ENCODE measurements at regions not wholly inside any gene's neighbourhood (a gene's known extent, or its start where the extent isn't known, plus 50 kb on each side); places are given as distances from the start of the nearest gene placed in this dataset.

DNA sequence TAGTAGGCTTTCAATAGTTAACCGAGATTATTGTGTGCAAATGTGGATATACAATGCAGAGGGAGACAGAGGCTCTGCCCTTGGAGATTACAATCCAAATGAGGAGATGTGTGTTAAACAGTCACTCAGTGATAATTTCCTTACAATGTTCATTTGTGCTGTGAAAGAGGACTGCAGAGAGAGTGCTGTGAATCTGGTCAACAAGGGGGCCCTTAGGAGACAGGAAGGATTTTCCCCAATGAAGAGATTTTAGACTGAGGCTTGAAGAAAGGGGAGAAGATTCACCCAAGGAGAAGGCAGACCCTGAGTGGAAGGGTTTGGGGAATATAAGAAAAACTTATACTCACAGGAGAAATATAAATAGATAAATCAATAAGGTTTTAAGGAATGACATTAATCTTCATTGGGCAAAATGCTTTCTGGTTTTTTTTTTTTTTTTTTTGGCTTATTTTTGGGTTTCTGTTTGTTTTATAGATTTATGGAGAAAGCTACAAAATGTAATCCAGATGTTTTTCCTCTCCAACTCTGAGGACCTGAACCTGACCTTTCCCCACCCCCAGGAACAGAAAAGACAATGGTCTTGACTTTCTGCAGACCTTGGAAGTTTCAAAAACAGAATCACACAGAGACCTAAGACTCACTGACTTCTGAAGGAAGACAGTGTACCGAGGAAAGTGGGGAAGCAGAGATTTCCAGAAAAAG is 151.3 kb upstream of the SERPINE2 start:
- Histone ChIP-seq H3K4me3 (ENCODE audit: low read length) (no peak overlapping the region), H3K27ac (ENCODE audit: low read length) (no peak overlapping the region), H3K79me2 (ENCODE audit: low read length) (no peaks in the 10 kb centered on the region), H4K20me1 (ENCODE audit: insufficient read depth, low read depth, low read length) (no peaks in the 10 kb centered on the region), H3K27me3 (ENCODE audit: low read length) (no peaks in the 10 kb centered on the region), H3K36me3 (ENCODE audit: insufficient read depth, low read length) (no peaks in the 10 kb centered on the region), H3K9me3 (ENCODE audit: low read length) (no peaks in the 10 kb centered on the region), H3K4me2 (ENCODE audit: low read depth, low read length, poor library complexity, severe bottlenecking) (no peak overlapping the region), H3K4me1 (ENCODE audit: low read length) (peaks cover 16% of the 10 kb centered on the region), H2AFZ (ENCODE audit: low read length) (no peak overlapping the region), H3K9me2 (replicated peaks; ENCODE audit: insufficient read depth, low read length) (no peaks in the 10 kb centered on the region), H3K9ac (ENCODE audit: low read length) (no peak overlapping the region)
- DNase-seq, result no peak

DNA sequence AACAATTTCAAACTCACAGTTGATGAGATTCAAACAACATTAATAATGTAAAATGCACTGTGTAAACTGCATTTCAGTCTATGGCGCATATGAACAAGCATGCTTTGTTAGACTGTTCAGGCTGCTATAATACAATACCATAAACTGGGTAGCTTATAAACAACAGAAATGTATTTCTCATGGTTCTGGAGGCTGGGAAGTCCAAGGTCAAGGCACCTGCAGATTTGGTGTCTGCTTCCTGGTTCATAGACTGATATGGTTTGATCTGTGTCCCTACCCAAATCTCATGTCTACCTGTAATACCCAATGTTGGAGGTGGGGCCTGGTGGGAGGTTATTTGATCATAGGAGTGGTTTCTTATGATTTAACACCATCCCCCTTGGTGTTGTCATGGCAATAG is 148.1 kb upstream of the SERPINE2 start:
- Histone ChIP-seq H2AFZ (ENCODE audit: low read length) (no peak overlapping the region), H4K20me1 (ENCODE audit: insufficient read depth, low read depth, low read length) (no peaks in the 10 kb centered on the region), H3K4me2 (ENCODE audit: low read depth, low read length, poor library complexity, severe bottlenecking) (no peak overlapping the region), H3K9ac (ENCODE audit: low read length) (no peak overlapping the region), H3K27ac (ENCODE audit: low read length) (no peak overlapping the region), H3K4me3 (ENCODE audit: low read length) (no peak overlapping the region), H3K36me3 (ENCODE audit: insufficient read depth, low read length) (no peaks in the 10 kb centered on the region), H3K9me3 (ENCODE audit: low read length) (no peaks in the 10 kb centered on the region), H3K4me1 (ENCODE audit: low read length) (peaks cover 21% of the 10 kb centered on the region), H3K27me3 (ENCODE audit: low read length) (no peaks in the 10 kb centered on the region), H3K79me2 (ENCODE audit: low read length) (no peaks in the 10 kb centered on the region), H3K9me2 (replicated peaks; ENCODE audit: insufficient read depth, low read length) (no peaks in the 10 kb centered on the region)
- no peak for DNase-seq

DNA sequence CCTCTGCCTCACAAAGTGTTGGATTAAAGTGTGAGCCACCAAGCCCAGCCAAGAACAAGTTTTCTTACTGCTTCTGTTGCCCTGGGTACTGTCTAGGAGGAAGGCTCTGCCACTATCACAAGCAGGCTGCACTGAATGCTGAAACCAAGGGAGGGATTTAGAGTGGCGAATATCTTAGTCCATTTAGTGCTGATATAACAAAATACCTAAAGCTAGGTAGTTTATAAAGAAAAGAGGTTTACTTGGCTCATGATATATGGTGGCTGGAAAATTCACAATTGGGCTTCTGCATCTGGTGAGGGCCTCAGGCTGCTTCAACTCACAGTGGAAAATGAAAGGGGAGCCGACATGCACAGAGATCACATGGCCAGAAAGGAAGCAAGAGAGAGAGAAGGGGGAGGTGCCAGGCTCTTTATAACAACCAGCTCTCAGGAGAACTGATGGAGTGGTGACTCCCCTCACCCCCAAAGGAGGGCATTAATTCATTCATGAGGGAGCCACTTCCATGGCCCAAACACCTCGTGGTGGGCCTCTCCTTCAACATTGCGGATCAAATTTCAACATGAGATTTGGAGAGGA is 146.0 kb upstream of the SERPINE2 start:
- peaks cover 21% of the 10 kb centered on the region for H3K4me1 ChIP-seq (ENCODE audit: low read length)
- H3K27me3 ChIP-seq (ENCODE audit: low read length), result no peaks in the 10 kb centered on the region
- no peak overlapping the region for H3K9ac ChIP-seq (ENCODE audit: low read length)
- H3K27ac ChIP-seq (ENCODE audit: low read length), result no peak overlapping the region
- H3K9me2 ChIP-seq (replicated peaks; ENCODE audit: insufficient read depth, low read length), result no peaks in the 10 kb centered on the region
- no peak overlapping the region for H2AFZ ChIP-seq (ENCODE audit: low read length)
- no peaks in the 10 kb centered on the region for H3K36me3 ChIP-seq (ENCODE audit: insufficient read depth, low read length)
- H3K4me3 ChIP-seq (ENCODE audit: low read length), result no peak overlapping the region
- no peaks in the 10 kb centered on the region for H3K79me2 ChIP-seq (ENCODE audit: low read length)
- no peak for DNase-seq
- no peak overlapping the region for H3K4me2 ChIP-seq (ENCODE audit: low read depth, low read length, poor library complexity, severe bottlenecking)
- no peaks in the 10 kb centered on the region for H3K9me3 ChIP-seq (ENCODE audit: low read length)
- no peaks in the 10 kb centered on the region for H4K20me1 ChIP-seq (ENCODE audit: insufficient read depth, low read depth, low read length)

GRCh38 chr2:224183086-224183485 is 144.0 kb upstream of the SERPINE2 start:
- no peak overlapping the region for H2AFZ ChIP-seq (ENCODE audit: low read length)
- H3K36me3 ChIP-seq (ENCODE audit: insufficient read depth, low read length), result no peaks in the 10 kb centered on the region
- H3K9me3 ChIP-seq (ENCODE audit: low read length), result no peaks in the 10 kb centered on the region
- no peak overlapping the region for H3K4me2 ChIP-seq (ENCODE audit: low read depth, low read length, poor library complexity, severe bottlenecking)
- no peak overlapping the region for H3K4me3 ChIP-seq (ENCODE audit: low read length)
- no peaks in the 10 kb centered on the region for H3K9me2 ChIP-seq (replicated peaks; ENCODE audit: insufficient read depth, low read length)
- H4K20me1 ChIP-seq (ENCODE audit: insufficient read depth, low read depth, low read length), result no peaks in the 10 kb centered on the region
- no peaks in the 10 kb centered on the region for H3K79me2 ChIP-seq (ENCODE audit: low read length)
- H3K4me1 ChIP-seq (ENCODE audit: low read length), result peaks cover 26% of the 10 kb centered on the region
- DNase-seq, result no peak
- no peak overlapping the region for H3K9ac ChIP-seq (ENCODE audit: low read length)
- no peaks in the 10 kb centered on the region for H3K27me3 ChIP-seq (ENCODE audit: low read length)
- H3K27ac ChIP-seq (ENCODE audit: low read length), result no peak overlapping the region

DNA sequence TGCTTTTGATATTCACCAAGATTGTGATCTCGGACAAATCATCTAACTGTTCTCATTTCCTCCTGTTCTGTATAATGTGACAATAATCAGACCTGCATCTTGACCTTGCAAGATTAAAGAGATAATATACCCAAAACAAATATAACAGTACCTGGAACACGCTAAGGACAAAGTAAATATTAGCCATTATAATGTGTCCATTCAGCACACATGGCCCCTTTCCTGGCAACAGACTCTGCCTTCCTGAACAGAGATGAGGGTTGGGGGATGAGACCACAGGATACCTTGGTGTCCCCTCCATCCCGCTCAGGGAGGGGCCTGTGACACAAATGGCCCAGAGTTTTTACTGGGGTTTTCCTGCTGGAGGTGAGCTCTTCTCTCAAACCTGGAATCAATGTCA is 143.4 kb upstream of the SERPINE2 start:
- no peaks in the 10 kb centered on the region for H3K27me3 ChIP-seq (ENCODE audit: low read length)
- H3K27ac ChIP-seq (ENCODE audit: low read length), result no peak overlapping the region
- no peak overlapping the region for H3K9ac ChIP-seq (ENCODE audit: low read length)
- no peak overlapping the region for H3K4me3 ChIP-seq (ENCODE audit: low read length)
- H3K9me2 ChIP-seq (replicated peaks; ENCODE audit: insufficient read depth, low read length), result no peaks in the 10 kb centered on the region
- no peak for DNase-seq
- no peak overlapping the region for H3K4me2 ChIP-seq (ENCODE audit: low read depth, low read length, poor library complexity, severe bottlenecking)
- H3K36me3 ChIP-seq (ENCODE audit: insufficient read depth, low read length), result no peaks in the 10 kb centered on the region
- no peaks in the 10 kb centered on the region for H4K20me1 ChIP-seq (ENCODE audit: insufficient read depth, low read depth, low read length)
- no peaks in the 10 kb centered on the region for H3K9me3 ChIP-seq (ENCODE audit: low read length)
- no peaks in the 10 kb centered on the region for H3K79me2 ChIP-seq (ENCODE audit: low read length)
- no peak overlapping the region for H2AFZ ChIP-seq (ENCODE audit: low read length)
- H3K4me1 ChIP-seq (ENCODE audit: low read length), result peaks cover 29% of the 10 kb centered on the region

DNA sequence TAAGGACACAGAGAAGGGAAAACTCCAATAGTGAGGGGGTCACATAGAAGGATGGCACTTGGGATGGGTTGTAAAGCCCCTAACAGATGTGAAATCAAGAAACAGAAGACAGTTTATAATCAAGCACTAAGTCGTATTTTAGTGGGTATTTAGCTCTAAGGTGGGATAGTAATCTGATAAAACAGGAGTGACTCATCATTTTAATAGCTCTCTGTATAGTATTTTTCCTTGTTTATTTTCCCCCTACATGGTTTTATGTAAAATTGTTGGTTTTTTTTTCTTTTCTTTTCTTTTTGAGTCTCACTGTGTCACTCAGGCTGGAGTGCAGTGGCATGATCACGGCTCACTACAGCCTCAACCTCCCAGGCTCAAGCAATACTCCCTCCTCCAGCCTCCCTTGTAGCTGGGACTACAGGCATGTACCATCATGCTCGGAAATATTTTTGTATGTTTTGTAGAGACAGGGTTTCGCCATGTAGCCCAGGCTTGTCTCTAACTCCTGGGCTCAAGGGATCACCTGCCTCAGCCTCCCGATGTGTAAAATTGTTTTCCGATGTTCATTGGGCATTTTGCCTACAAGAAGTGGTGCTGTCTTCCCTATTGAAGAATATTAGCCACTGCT is 142.6 kb upstream of the SERPINE2 start:
- DNase-seq, result no peak
- Histone ChIP-seq H3K4me3 (ENCODE audit: low read length) (no peak overlapping the region), H3K36me3 (ENCODE audit: insufficient read depth, low read length) (no peaks in the 10 kb centered on the region), H3K9ac (ENCODE audit: low read length) (no peak overlapping the region), H3K27me3 (ENCODE audit: low read length) (no peaks in the 10 kb centered on the region), H3K27ac (ENCODE audit: low read length) (no peak overlapping the region), H3K9me2 (replicated peaks; ENCODE audit: insufficient read depth, low read length) (no peaks in the 10 kb centered on the region), H3K79me2 (ENCODE audit: low read length) (no peaks in the 10 kb centered on the region), H3K4me1 (ENCODE audit: low read length) (peaks cover 26% of the 10 kb centered on the region), H4K20me1 (ENCODE audit: insufficient read depth, low read depth, low read length) (no peaks in the 10 kb centered on the region), H3K9me3 (ENCODE audit: low read length) (no peaks in the 10 kb centered on the region), H3K4me2 (ENCODE audit: low read depth, low read length, poor library complexity, severe bottlenecking) (no peak overlapping the region), H2AFZ (ENCODE audit: low read length) (no peak overlapping the region)

DNA sequence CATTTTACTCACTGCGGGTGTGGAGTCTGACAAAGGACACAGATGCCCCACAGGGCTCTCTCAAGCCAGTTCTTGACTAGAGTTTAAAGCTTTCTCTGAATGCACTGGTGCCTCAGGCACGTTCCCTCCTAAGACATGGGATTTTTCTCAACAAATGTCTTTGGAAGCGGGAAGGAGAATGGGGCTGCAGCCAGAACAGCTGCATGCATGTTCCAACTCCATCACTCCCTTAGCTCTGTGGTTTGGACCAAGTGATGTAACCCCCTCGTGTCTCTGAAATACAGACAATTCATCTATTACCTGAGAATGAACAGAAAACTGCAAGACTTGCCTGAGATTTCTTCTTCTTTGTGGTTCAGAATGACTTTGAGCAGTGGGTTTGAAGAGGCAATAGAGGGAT is 141.7 kb upstream of the SERPINE2 start:
- Histone ChIP-seq H3K9ac (ENCODE audit: low read length) (no peak overlapping the region), H3K4me3 (ENCODE audit: low read length) (no peak overlapping the region), H3K9me3 (ENCODE audit: low read length) (no peaks in the 10 kb centered on the region), H3K27ac (ENCODE audit: low read length) (no peak overlapping the region), H4K20me1 (ENCODE audit: insufficient read depth, low read depth, low read length) (no peaks in the 10 kb centered on the region), H3K4me1 (ENCODE audit: low read length) (peaks cover 17% of the 10 kb centered on the region), H3K4me2 (ENCODE audit: low read depth, low read length, poor library complexity, severe bottlenecking) (no peak overlapping the region), H3K9me2 (replicated peaks; ENCODE audit: insufficient read depth, low read length) (no peaks in the 10 kb centered on the region), H3K36me3 (ENCODE audit: insufficient read depth, low read length) (no peaks in the 10 kb centered on the region), H3K79me2 (ENCODE audit: low read length) (no peaks in the 10 kb centered on the region), H3K27me3 (ENCODE audit: low read length) (no peaks in the 10 kb centered on the region), H2AFZ (ENCODE audit: low read length) (no peak overlapping the region)
- DNase-seq, result no peak

GRCh38 chr2:224178056-224178455 is 139.0 kb upstream of the SERPINE2 start:
- Histone ChIP-seq H3K27ac (ENCODE audit: low read length) (no peak overlapping the region), H3K79me2 (ENCODE audit: low read length) (no peaks in the 10 kb centered on the region), H3K4me2 (ENCODE audit: low read depth, low read length, poor library complexity, severe bottlenecking) (no peak overlapping the region), H3K9ac (ENCODE audit: low read length) (no peak overlapping the region), H3K9me3 (ENCODE audit: low read length) (no peaks in the 10 kb centered on the region), H3K4me3 (ENCODE audit: low read length) (no peak overlapping the region), H2AFZ (ENCODE audit: low read length) (no peak overlapping the region), H3K9me2 (replicated peaks; ENCODE audit: insufficient read depth, low read length) (no peaks in the 10 kb centered on the region), H3K36me3 (ENCODE audit: insufficient read depth, low read length) (no peaks in the 10 kb centered on the region), H3K4me1 (ENCODE audit: low read length) (peaks cover 16% of the 10 kb centered on the region), H3K27me3 (ENCODE audit: low read length) (no peaks in the 10 kb centered on the region), H4K20me1 (ENCODE audit: insufficient read depth, low read depth, low read length) (no peaks in the 10 kb centered on the region)
- no peak for DNase-seq
